ENCODE measurements at regions not wholly inside any gene's neighbourhood (a gene's known extent, or its start where the extent isn't known, plus 50 kb on each side); places are given as distances from the start of the nearest gene placed in this dataset.
"Not testable (repeated sequence)": the region's sequence is repeated elsewhere in the genome, so short reads cannot be mapped to it uniquely, and the experiment has no call there.

DNA sequence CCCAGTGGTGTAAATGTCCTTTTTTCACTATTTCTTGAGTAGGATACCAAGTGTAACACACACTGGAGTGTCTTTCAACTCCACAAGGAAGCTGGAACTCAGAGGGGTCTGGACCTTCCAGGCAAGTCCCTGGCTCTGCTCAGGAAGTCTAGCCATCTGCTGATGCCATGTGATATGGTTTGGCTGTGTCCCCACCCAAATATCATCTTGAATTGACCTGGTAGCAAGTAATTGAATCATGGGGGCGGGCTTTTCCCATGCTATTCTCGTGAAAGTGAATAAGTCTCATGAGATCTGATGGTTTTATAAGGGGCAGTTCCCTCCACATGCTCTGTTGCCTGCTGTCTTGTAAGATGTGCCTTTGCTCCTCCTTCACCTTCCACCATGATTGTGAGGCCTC lies 99.4 kb upstream of the CDC42EP3 start:
- Histone ChIP-seq H3K9me3 (ENCODE audit: insufficient read depth, low read depth, low read length) (peaks cover 4% of the 10 kb centered on the region; the same call in 1 of the 2 replicates), H3K79me2 (ENCODE audit: insufficient read depth, low read length) (no peaks in the 10 kb centered on the region), H4K20me1 (ENCODE audit: insufficient read depth, low read length, poor library complexity, severe bottlenecking) (no peaks in the 10 kb centered on the region), H3K4me3 (ENCODE audit: low read length, poor library complexity, severe bottlenecking) (no peak overlapping the region), H3K4me2 (ENCODE audit: low read depth, low read length, poor library complexity, severe bottlenecking) (no peak overlapping the region), H3F3A (ENCODE audit: low read depth) (no peaks in the 10 kb centered on the region), H3K27me3 (ENCODE audit: insufficient read depth, low read length, poor library complexity, severe bottlenecking) (no peaks in the 10 kb centered on the region), H3K9me2 (replicated peaks; ENCODE audit: low read depth, low read length) (no peaks in the 10 kb centered on the region), H3K36me3 (ENCODE audit: insufficient read depth, low read length) (no peaks in the 10 kb centered on the region), H2AFZ (ENCODE audit: low read length) (no peak overlapping the region), H3K9ac (ENCODE audit: low read depth, low read length, poor library complexity, severe bottlenecking) (no peak overlapping the region), H3K4me1 (ENCODE audit: insufficient read depth, low read length, poor library complexity, severe bottlenecking) (peaks cover 34% of the 10 kb centered on the region)
- TF ChIP-seq, protein P1, sequence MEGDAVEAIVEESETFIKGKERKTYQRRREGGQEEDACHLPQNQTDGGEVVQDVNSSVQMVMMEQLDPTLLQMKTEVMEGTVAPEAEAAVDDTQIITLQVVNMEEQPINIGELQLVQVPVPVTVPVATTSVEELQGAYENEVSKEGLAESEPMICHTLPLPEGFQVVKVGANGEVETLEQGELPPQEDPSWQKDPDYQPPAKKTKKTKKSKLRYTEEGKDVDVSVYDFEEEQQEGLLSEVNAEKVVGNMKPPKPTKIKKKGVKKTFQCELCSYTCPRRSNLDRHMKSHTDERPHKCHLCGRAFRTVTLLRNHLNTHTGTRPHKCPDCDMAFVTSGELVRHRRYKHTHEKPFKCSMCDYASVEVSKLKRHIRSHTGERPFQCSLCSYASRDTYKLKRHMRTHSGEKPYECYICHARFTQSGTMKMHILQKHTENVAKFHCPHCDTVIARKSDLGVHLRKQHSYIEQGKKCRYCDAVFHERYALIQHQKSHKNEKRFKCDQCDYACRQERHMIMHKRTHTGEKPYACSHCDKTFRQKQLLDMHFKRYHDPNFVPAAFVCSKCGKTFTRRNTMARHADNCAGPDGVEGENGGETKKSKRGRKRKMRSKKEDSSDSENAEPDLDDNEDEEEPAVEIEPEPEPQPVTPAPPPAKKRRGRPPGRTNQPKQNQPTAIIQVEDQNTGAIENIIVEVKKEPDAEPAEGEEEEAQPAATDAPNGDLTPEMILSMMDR (conservative IDR thresholded peaks at IDR 0.05; ENCODE audit: low read length) = no peak
- TF ChIP-seq EZH2phosphoT487 (IDR thresholded peaks at IDR 0.05; ENCODE audit: borderline replicate concordance) = no peak

DNA sequence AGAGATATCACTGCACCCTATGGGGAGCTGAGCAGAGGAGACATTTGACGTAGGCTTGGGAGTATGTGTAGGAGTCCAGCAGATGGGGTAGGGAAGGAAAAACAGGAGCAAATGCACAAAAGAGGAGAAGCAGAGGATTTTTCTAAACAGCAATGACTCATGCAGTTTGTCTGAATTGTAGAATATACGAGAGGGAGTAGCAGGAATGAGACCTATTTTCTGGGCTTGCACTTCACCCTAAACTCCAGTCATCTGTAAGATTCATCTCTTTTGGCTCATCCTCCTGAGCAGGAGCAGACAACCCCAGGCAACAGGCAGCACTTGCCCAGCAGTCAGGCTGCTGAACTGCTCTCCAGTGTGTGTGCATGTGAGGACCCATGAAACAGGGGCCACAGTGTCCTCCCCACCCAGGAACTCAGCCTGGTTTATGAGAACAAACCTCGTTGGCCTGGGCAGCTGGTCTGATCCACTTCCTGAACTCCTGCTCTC lies 100.2 kb upstream of the CDC42EP3 start:
- Histone ChIP-seq H3K4me3 (ENCODE audit: low read length, poor library complexity, severe bottlenecking) (no peak overlapping the region), H4K20me1 (ENCODE audit: insufficient read depth, low read length, poor library complexity, severe bottlenecking) (no peaks in the 10 kb centered on the region), H3K9ac (ENCODE audit: low read depth, low read length, poor library complexity, severe bottlenecking) (no peak overlapping the region), H2AFZ (ENCODE audit: low read length) (no peak overlapping the region), H3F3A (ENCODE audit: low read depth) (no peaks in the 10 kb centered on the region), H3K4me2 (ENCODE audit: low read depth, low read length, poor library complexity, severe bottlenecking) (no peak overlapping the region), H3K9me2 (replicated peaks; ENCODE audit: low read depth, low read length) (no peaks in the 10 kb centered on the region), H3K4me1 (ENCODE audit: insufficient read depth, low read length, poor library complexity, severe bottlenecking) (peaks cover 27% of the 10 kb centered on the region), H3K36me3 (ENCODE audit: insufficient read depth, low read length) (no peaks in the 10 kb centered on the region), H3K9me3 (ENCODE audit: insufficient read depth, low read depth, low read length) (peaks cover 4% of the 10 kb centered on the region; the same call in 1 of the 2 replicates), H3K79me2 (ENCODE audit: insufficient read depth, low read length) (no peaks in the 10 kb centered on the region), H3K27me3 (ENCODE audit: insufficient read depth, low read length, poor library complexity, severe bottlenecking) (no peaks in the 10 kb centered on the region)
- no peak for TF ChIP-seq EZH2phosphoT487 (IDR thresholded peaks at IDR 0.05; ENCODE audit: borderline replicate concordance)

DNA sequence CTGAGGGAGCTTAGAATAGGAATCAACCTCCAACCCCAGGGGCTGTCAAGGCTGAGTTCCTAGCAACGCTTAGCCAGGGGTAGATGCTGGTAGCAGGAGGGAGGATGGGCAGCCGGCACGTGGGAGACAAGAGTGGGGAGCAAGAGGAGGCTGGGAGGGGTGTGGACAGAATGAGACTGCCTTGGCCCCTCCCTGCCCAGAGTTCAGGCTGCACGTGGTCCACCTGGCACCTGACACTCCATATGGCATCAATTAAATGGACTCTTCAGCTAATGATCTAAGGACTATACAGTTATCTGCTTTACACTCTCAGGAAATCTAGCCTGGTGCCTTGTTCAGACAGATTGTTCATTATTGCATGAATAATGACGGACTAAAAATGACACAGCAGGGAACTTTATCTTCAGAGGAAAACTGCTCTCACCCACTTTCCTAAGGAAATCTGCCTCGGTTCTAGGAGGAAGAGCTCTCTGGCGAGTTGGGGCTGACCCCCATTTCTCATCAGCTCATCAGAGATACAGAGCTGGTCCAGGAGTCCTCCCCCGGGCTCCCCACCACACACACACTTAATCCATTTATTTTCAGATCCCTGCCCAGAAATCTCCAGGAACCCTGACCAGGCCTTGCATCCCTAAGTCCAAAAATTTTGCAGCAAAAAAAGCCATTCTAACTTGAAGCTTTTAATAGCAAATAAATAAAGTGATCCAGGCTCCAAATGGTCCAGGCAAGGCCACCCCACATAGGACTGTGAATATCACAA lies 102.1 kb upstream of the CDC42EP3 start:
- H4K20me1 ChIP-seq (ENCODE audit: insufficient read depth, low read length, poor library complexity, severe bottlenecking) = no peaks in the 10 kb centered on the region
- H3K9ac ChIP-seq (ENCODE audit: low read depth, low read length, poor library complexity, severe bottlenecking) = no peak overlapping the region
- no peaks in the 10 kb centered on the region for H3K36me3 ChIP-seq (ENCODE audit: insufficient read depth, low read length)
- H3K4me1 ChIP-seq (ENCODE audit: insufficient read depth, low read length, poor library complexity, severe bottlenecking) = peaks cover 16% of the 10 kb centered on the region
- H3K4me3 ChIP-seq (ENCODE audit: low read length, poor library complexity, severe bottlenecking) = no peak overlapping the region
- H3F3A ChIP-seq (ENCODE audit: low read depth) = no peaks in the 10 kb centered on the region
- no peaks in the 10 kb centered on the region for H3K79me2 ChIP-seq (ENCODE audit: insufficient read depth, low read length)
- H3K9me3 ChIP-seq (ENCODE audit: insufficient read depth, low read depth, low read length) = peaks cover 4% of the 10 kb centered on the region; the same call in 1 of the 2 replicates
- no peak for TF ChIP-seq EZH2phosphoT487 (IDR thresholded peaks at IDR 0.05; ENCODE audit: borderline replicate concordance)
- TF ChIP-seq, protein P1 (conservative IDR thresholded peaks at IDR 0.05; ENCODE audit: low read length) = no peak
- no peak overlapping the region for H2AFZ ChIP-seq (ENCODE audit: low read length)
- no peak overlapping the region for H3K4me2 ChIP-seq (ENCODE audit: low read depth, low read length, poor library complexity, severe bottlenecking)
- no peaks in the 10 kb centered on the region for H3K9me2 ChIP-seq (replicated peaks; ENCODE audit: low read depth, low read length)
- H3K27me3 ChIP-seq (ENCODE audit: insufficient read depth, low read length, poor library complexity, severe bottlenecking) = no peaks in the 10 kb centered on the region

DNA sequence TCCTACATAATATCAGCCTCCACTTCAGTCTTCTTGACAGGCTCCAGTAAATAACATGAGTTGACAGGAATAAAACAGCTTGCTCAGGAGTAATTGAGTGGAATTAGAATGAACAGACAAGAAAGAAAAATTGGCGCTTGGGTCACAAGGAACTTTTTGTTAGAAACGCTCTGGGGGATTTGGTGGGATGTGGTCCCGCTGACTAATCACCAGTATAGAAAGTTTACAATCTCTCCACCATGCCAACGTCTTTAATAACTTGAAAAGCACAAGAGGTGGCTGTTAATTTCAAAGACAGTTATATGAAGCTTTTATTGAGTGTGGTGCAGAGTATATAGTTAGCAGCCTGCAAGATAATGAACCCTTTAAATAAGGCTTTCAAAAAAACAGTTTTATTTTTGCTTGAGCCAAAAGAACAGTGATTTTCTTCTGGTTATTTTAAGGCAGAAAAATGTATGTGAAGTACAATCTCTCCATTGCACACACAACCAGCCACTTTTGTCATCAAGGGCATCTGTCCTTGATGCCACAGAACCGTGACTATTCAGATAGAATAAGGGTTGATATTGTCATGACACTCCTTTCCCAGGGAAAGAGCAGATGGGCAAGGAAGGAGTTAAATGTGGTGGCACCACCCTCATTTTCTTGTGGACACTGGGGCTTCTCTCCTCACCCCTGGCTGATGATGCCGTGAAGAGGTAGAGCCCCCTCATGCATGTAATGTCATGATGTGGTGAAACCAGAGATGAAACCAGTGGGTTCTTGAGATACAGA lies 102.9 kb upstream of the CDC42EP3 start:
- H3K9ac ChIP-seq (ENCODE audit: low read depth, low read length, poor library complexity, severe bottlenecking); H3K79me2 ChIP-seq (ENCODE audit: insufficient read depth, low read length); H3K4me2 ChIP-seq (ENCODE audit: low read depth, low read length, poor library complexity, severe bottlenecking); H3K9me2 ChIP-seq (replicated peaks; ENCODE audit: low read depth, low read length); H4K20me1 ChIP-seq (ENCODE audit: insufficient read depth, low read length, poor library complexity, severe bottlenecking); H3K4me1 ChIP-seq (ENCODE audit: insufficient read depth, low read length, poor library complexity, severe bottlenecking); H3K27me3 ChIP-seq (ENCODE audit: insufficient read depth, low read length, poor library complexity, severe bottlenecking); H3F3A ChIP-seq (ENCODE audit: low read depth); H3K4me3 ChIP-seq (ENCODE audit: low read length, poor library complexity, severe bottlenecking); H2AFZ ChIP-seq (ENCODE audit: low read length); H3K9me3 ChIP-seq (ENCODE audit: insufficient read depth, low read depth, low read length); H3K36me3 ChIP-seq (ENCODE audit: insufficient read depth, low read length): not testable (repeated sequence)

All from Loucy (cell line).